NT2/D1 (cell line): ENCODE measurements at regions not wholly inside any gene's neighbourhood (a gene's known extent, or its start where the extent isn't known, plus 50 kb on each side); places are given as distances from the start of the nearest gene placed in this dataset.

Source experiments
- DNase-seq: peaks from one replicate; pipeline ENCODE4 v3.0.0-alpha.2; 2011; ENCODE audit warnings: low read depth, low spot score
- H3K27me3 ChIP-seq: 2 replicates; pipeline ENCODE4 v1.6.0; 2011; ENCODE audit warnings: mild to moderate bottlenecking; ENCODE audit not compliant: insufficient read length, insufficient read depth
- H3K36me3 ChIP-seq: 2 replicates; pipeline ENCODE4 v1.6.1; 2011; ENCODE audit warnings: mild to moderate bottlenecking, low read length, mixed read lengths; ENCODE audit not compliant: insufficient read depth, insufficient read length
- H3K4me1 ChIP-seq: 2 replicates; pipeline ENCODE4 v1.5.1; 2011; ENCODE audit not compliant: insufficient read depth, insufficient read length
- H3K4me3 ChIP-seq: 2 replicates; pipeline ENCODE4 v1.5.1; 2011; ENCODE audit warnings: low read depth; ENCODE audit not compliant: insufficient read length
- H3K9ac ChIP-seq: 2 replicates; pipeline ENCODE4 v1.6.0; 2011; ENCODE audit warnings: low read depth; ENCODE audit not compliant: insufficient read length
- H3K9me3 ChIP-seq: 2 replicates; pipeline ENCODE4 v1.5.1; 2011; ENCODE audit warnings: mild to moderate bottlenecking, low read length; ENCODE audit not compliant: insufficient read depth
- SUZ12 ChIP-seq: IDR thresholded peaks from 2 replicates; pipeline ENCODE4 v1.6.1; 2011; ENCODE audit not compliant: insufficient read length, insufficient read depth; ENCODE audit errors: extremely low read depth
- YY1 ChIP-seq: IDR thresholded peaks from 2 replicates; pipeline ENCODE4 v1.6.1; 2011; ENCODE audit not compliant: insufficient read length, insufficient read depth
- ZNF274 ChIP-seq: IDR thresholded peaks from 2 replicates; pipeline ENCODE4 v1.6.1; 2011; ENCODE audit warnings: mild to moderate bottlenecking, low read depth, low read length

DNA sequence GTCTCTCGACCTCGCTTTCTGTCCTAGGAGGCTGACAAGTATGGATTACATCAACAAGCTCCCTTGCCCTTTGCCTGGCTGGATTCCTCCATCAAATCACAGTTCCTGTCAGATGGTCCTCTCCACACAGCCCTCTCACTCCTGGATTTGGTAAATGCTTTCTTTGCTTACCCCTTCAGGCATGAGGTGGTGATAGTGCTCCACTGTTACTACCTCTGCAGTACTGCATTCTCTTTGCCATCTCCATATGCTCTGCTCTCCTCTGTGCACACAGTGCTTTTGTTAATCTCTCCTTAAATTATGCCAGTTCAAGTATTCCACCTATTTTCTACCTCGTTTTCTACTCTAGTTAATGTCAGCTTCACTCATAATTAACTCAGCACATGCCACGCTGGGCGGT is 279.2 kb downstream of the DMAC1 start:
- H3K4me1 ChIP-seq = no peaks in the 10 kb centered on the region
- H3K27me3 ChIP-seq = no peaks in the 10 kb centered on the region
- H3K36me3 ChIP-seq = no peaks in the 10 kb centered on the region
- DNase-seq = no peak
- no peak overlapping the region for H3K9ac ChIP-seq
- H3K4me3 ChIP-seq = no peak overlapping the region
- H3K9me3 ChIP-seq = no peaks in the 10 kb centered on the region
- TF ChIP-seq SUZ12 (no peak), YY1 (no peak), ZNF274 (no peak)

- TF ChIP-seq SUZ12 (no peak), ZNF274 (no peak), YY1 (no peak)
- no peaks in the 10 kb centered on the region for H3K9me3 ChIP-seq
- no peak for DNase-seq
- H3K9ac ChIP-seq = no peak overlapping the region
- H3K27me3 ChIP-seq = no peaks in the 10 kb centered on the region
- no peaks in the 10 kb centered on the region for H3K4me1 ChIP-seq
- H3K36me3 ChIP-seq = no peaks in the 10 kb centered on the region
- H3K4me3 ChIP-seq = no peak overlapping the region
Measured at GRCh38 chr9:7516376-7516775, 283.2 kb downstream of the DMAC1 start.

DNA sequence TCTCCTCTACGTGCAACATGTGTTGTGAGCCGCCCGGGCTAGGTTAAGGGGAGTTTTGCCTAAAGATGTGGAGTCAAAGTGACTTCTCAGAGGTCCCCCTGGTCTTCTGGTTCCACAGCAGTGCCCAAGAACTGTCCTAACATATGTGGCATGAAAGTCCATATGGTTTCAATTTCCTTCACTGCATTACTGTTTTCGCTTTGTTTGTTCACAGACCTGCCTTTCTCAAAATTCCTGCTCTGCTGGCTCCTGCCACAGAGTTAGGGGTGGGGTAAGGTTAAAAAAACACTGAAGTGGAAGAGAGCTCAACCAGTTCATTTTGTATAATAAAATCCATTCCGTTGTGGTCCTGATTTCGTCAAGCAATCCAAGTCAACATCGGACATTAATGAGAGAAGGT is 289.4 kb downstream of the DMAC1 start:
- no peak for DNase-seq
- no peaks in the 10 kb centered on the region for H3K36me3 ChIP-seq
- TF ChIP-seq ZNF274 = no peak
- TF ChIP-seq YY1 = no peak

GRCh38 chr9:7509576-7510145 is 289.9 kb downstream of the DMAC1 start:
- no peak overlapping the region for H3K4me3 ChIP-seq
- TF ChIP-seq YY1 = no peak
- no peak for TF ChIP-seq SUZ12
- no peak for TF ChIP-seq ZNF274
- no peak overlapping the region for H3K9ac ChIP-seq
- DNase-seq = no peak
- no peaks in the 10 kb centered on the region for H3K9me3 ChIP-seq
- no peaks in the 10 kb centered on the region for H3K4me1 ChIP-seq
- no peaks in the 10 kb centered on the region for H3K36me3 ChIP-seq
- no peaks in the 10 kb centered on the region for H3K27me3 ChIP-seq

More for the DNA sequence above, 289.4 kb downstream of the DMAC1 start:
- no peak overlapping the region for H3K9ac ChIP-seq
- H3K4me3 ChIP-seq = no peak overlapping the region
- no peaks in the 10 kb centered on the region for H3K9me3 ChIP-seq
- no peaks in the 10 kb centered on the region for H3K27me3 ChIP-seq
- H3K4me1 ChIP-seq = no peaks in the 10 kb centered on the region

DNA sequence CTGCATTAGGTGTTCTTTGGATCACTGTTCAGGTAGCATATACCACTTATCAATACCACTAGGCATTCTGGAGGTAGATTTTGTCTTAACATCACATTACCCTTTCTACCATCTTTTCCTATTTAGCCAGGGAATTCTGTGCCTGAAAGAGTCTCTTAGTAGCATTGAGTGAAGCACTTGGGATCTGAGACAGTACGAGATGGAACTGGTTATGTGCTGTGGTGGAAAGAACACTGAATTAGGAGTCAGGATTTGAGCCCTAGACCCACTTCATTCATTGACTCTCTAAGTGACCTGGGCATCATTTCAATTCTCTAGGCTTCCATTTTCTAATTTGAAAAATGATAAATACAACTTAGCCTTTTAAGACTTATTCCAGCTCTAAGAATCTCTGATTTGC is 291.1 kb downstream of the DMAC1 start:
- no peak overlapping the region for H3K9ac ChIP-seq
- no peaks in the 10 kb centered on the region for H3K36me3 ChIP-seq
- no peak for DNase-seq
- no peak overlapping the region for H3K4me3 ChIP-seq
- H3K27me3 ChIP-seq = no peaks in the 10 kb centered on the region
- no peaks in the 10 kb centered on the region for H3K4me1 ChIP-seq
- TF ChIP-seq YY1 = no peak
- TF ChIP-seq SUZ12 = no peak
- TF ChIP-seq ZNF274 = no peak
- H3K9me3 ChIP-seq = no peaks in the 10 kb centered on the region

- Histone ChIP-seq H3K4me3 (no peak overlapping the region), H3K36me3 (no peaks in the 10 kb centered on the region), H3K9ac (no peak overlapping the region), H3K9me3 (no peaks in the 10 kb centered on the region), H3K4me1 (no peaks in the 10 kb centered on the region), H3K27me3 (no peaks in the 10 kb centered on the region)
- TF ChIP-seq SUZ12 (no peak), ZNF274 (no peak), YY1 (no peak)
- DNase-seq = no peak
Measured at GRCh38 chr9:7507566-7508270, 291.9 kb downstream of the DMAC1 start.

DNA sequence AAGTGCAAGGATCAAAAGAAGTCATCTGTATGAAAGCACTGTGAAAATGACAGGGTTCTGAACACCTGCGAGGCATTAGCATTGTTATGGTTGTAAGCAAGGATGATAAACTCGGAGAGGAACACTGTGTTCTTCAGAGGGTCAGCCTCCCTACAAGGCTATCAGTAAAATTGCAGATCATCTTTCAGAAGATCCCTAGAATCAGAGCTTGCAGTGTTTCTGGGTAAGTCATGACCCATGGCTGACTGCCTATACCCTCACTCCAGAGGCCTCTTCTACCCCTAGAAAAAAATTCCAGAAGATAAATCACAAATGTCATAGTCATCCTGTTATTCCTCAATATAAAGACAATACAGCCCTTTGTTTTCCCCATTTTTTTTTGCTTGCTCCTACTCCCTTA is 292.6 kb downstream of the DMAC1 start:
- H3K4me3 ChIP-seq = no peak overlapping the region
- no peak for TF ChIP-seq SUZ12
- no peak for TF ChIP-seq ZNF274
- TF ChIP-seq YY1 = no peak
- no peak overlapping the region for H3K9ac ChIP-seq
- no peak for DNase-seq
- H3K9me3 ChIP-seq = no peaks in the 10 kb centered on the region
- H3K4me1 ChIP-seq = no peaks in the 10 kb centered on the region
- no peaks in the 10 kb centered on the region for H3K27me3 ChIP-seq
- no peaks in the 10 kb centered on the region for H3K36me3 ChIP-seq
